Activated CD4-positive, alpha-beta T cell treated with anti-CD3 and anti-CD28 coated beads, Interleukin-2, amount 10 ng/mL, durations not matched to agents 7 days and 5 days (primary cell): ENCODE measurements at regions not wholly inside any gene's neighbourhood (a gene's known extent, or its start where the extent isn't known, plus 50 kb on each side); places are given as distances from the start of the nearest gene placed in this dataset.

Source experiments
- CTCF ChIA-PET: fragments of 350-600 bp; sonication (Branson Sonifier 250); formaldehyde crosslinking; loops from one replicate; lab custom pipeline; 2021; ENCODE audit warnings: antibody characterized with exemption; lab: Charles Lee
- POLR2A ChIA-PET: fragments of 350-600 bp; sonication (Branson Sonifier 250); formaldehyde crosslinking; loops from one replicate; lab custom pipeline; 2021; ENCODE audit warnings: antibody characterized with exemption; lab: Charles Lee
- DNase-seq: peaks from one replicate; pipeline ENCODE4 v3.0.0-alpha.2; 2020
- H3K27ac Mint-ChIP-seq: one replicate; pipeline ENCODE4 v1.8.0; 2021; ENCODE audit warnings: mild to moderate bottlenecking, moderate library complexity, mixed read lengths
- H3K27me3 Mint-ChIP-seq: one replicate; pipeline ENCODE4 v1.8.0; 2021; ENCODE audit warnings: mixed read lengths
- H3K36me3 Mint-ChIP-seq: one replicate; pipeline ENCODE4 v1.8.0; 2021; ENCODE audit warnings: low read depth, mixed read lengths
- H3K4me1 Mint-ChIP-seq: one replicate; pipeline ENCODE4 v1.8.0; 2021; ENCODE audit warnings: mixed read lengths
- H3K4me3 Mint-ChIP-seq: one replicate; pipeline ENCODE4 v1.8.0; 2021; ENCODE audit warnings: mild to moderate bottlenecking, moderate library complexity, mixed read lengths
- H3K9me3 Mint-ChIP-seq: one replicate; pipeline ENCODE4 v1.8.0; 2021; ENCODE audit warnings: mixed read lengths

- Mint-ChIP-seq H3K4me1 (no peaks in the 10 kb centered on the region), H3K4me3 (no peak overlapping the region), H3K27me3 (no peaks in the 10 kb centered on the region), H3K27ac (no peak overlapping the region), H3K9me3 (no peaks in the 10 kb centered on the region), H3K36me3 (no peaks in the 10 kb centered on the region)
- POLR2A ChIA-PET = no interaction called here
- CTCF ChIA-PET = no interaction called here
- DNase-seq = no peak
Measured at GRCh38 chr18:77785415-77785975, 535.8 kb downstream of the GALR1 start.

DNA sequence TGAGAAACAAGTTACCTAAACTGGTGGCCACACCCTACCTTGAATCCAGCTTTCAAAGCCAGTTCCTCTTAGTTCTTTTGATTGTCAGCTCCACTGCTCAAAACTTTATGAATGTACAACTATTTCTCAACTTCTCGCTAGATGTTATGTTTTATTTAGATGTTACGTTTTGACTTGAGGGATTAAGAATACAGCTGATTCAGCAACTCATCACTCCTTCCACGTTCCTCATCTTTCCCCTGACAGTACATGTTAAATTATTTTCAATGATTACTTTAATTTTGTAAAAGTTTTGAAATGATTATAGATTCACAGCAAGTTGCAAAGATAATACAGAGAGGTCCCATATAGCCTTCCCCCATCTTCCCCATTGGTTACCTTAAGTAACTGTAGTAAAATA, 553.4 kb downstream of the GALR1 start:
- no peaks in the 10 kb centered on the region for H3K9me3 Mint-ChIP-seq
- H3K4me1 Mint-ChIP-seq = no peaks in the 10 kb centered on the region
- ChIA-PET POLR2A (no interaction called here), CTCF (no interaction called here)
- no peak overlapping the region for H3K4me3 Mint-ChIP-seq
- H3K36me3 Mint-ChIP-seq = no peaks in the 10 kb centered on the region
- H3K27me3 Mint-ChIP-seq = no peaks in the 10 kb centered on the region
- no peak overlapping the region for H3K27ac Mint-ChIP-seq
- no peak for DNase-seq

DNA sequence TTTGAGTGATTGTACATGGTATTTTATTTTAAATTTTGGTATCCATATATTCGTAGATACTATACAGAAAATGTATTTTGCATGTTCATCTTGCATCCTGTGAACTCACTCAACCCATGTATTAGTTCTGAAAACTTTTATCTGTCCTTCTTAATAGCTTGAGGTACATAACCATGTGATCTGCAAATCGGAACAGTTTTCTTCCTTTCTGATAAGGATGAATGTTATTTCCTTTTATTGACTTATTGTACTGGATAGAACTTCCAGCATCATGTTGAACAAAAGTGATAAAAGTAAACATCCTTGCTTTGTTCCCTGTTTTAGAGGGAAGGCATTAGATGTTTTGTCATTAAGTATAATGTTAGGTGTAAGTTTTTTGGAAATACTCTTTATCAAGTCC, 554.7 kb downstream of the GALR1 start:
- Mint-ChIP-seq H3K4me1 (no peaks in the 10 kb centered on the region), H3K27ac (no peak overlapping the region), H3K36me3 (no peaks in the 10 kb centered on the region), H3K4me3 (no peak overlapping the region), H3K27me3 (no peaks in the 10 kb centered on the region), H3K9me3 (no peaks in the 10 kb centered on the region)
- POLR2A ChIA-PET = no interaction called here
- CTCF ChIA-PET = no interaction called here
- no peak for DNase-seq

- H3K27me3 Mint-ChIP-seq = no peaks in the 10 kb centered on the region
- H3K4me1 Mint-ChIP-seq = no peaks in the 10 kb centered on the region
- no peak for DNase-seq
Measured at GRCh38 chr18:77807650-77808049, 558.0 kb downstream of the GALR1 start.

GRCh38 chr18:77811503-77811902, 561.9 kb downstream of the GALR1 start:
- Mint-ChIP-seq H3K9me3 (no peaks in the 10 kb centered on the region), H3K4me3 (no peak overlapping the region), H3K36me3 (no peaks in the 10 kb centered on the region), H3K4me1 (no peaks in the 10 kb centered on the region), H3K27ac (no peak overlapping the region), H3K27me3 (no peaks in the 10 kb centered on the region)
- no peak for DNase-seq
- ChIA-PET POLR2A (no interaction called here), CTCF (no interaction called here)

More at GRCh38 chr18:77807650-77808049, 558.0 kb downstream of the GALR1 start:
- ChIA-PET CTCF (no interaction called here), POLR2A (no interaction called here)
- Mint-ChIP-seq H3K4me3 (no peak overlapping the region), H3K9me3 (no peaks in the 10 kb centered on the region), H3K27ac (no peak overlapping the region), H3K36me3 (no peaks in the 10 kb centered on the region)

- Mint-ChIP-seq H3K27ac (no peak overlapping the region), H3K4me1 (no peaks in the 10 kb centered on the region), H3K36me3 (no peaks in the 10 kb centered on the region), H3K9me3 (peaks cover 3% of the 10 kb centered on the region), H3K27me3 (no peaks in the 10 kb centered on the region), H3K4me3 (no peak overlapping the region)
- POLR2A ChIA-PET = no interaction called here
- CTCF ChIA-PET = no interaction called here
- no peak for DNase-seq
Measured at GRCh38 chr18:77815666-77816338, 566.2 kb downstream of the GALR1 start.

GRCh38 chr18:77818328-77818727, 568.7 kb downstream of the GALR1 start:
- no peaks in the 10 kb centered on the region for H3K4me1 Mint-ChIP-seq
- ChIA-PET CTCF (no interaction called here), POLR2A (no interaction called here)
- H3K36me3 Mint-ChIP-seq = no peaks in the 10 kb centered on the region
- H3K27me3 Mint-ChIP-seq = no peaks in the 10 kb centered on the region
- no peak for DNase-seq
- H3K4me3 Mint-ChIP-seq = no peak overlapping the region
- no peak overlapping the region for H3K27ac Mint-ChIP-seq
- H3K9me3 Mint-ChIP-seq = peaks cover 3% of the 10 kb centered on the region

GRCh38 chr18:77820472-77820871, 570.8 kb downstream of the GALR1 start:
- Mint-ChIP-seq H3K27ac (no peak overlapping the region), H3K27me3 (no peaks in the 10 kb centered on the region), H3K9me3 (peaks cover 3% of the 10 kb centered on the region), H3K4me3 (no peak overlapping the region), H3K36me3 (no peaks in the 10 kb centered on the region), H3K4me1 (no peaks in the 10 kb centered on the region)
- DNase-seq = no peak
- POLR2A ChIA-PET = no interaction called here
- CTCF ChIA-PET = no interaction called here

GRCh38 chr18:77821892-77822291, 572.2 kb downstream of the GALR1 start:
- Mint-ChIP-seq H3K9me3 (peaks cover 3% of the 10 kb centered on the region), H3K27me3 (no peaks in the 10 kb centered on the region), H3K36me3 (no peaks in the 10 kb centered on the region), H3K4me3 (no peak overlapping the region), H3K4me1 (no peaks in the 10 kb centered on the region), H3K27ac (no peak overlapping the region)
- no peak for DNase-seq
- ChIA-PET POLR2A (no interaction called here), CTCF (no interaction called here)

DNA sequence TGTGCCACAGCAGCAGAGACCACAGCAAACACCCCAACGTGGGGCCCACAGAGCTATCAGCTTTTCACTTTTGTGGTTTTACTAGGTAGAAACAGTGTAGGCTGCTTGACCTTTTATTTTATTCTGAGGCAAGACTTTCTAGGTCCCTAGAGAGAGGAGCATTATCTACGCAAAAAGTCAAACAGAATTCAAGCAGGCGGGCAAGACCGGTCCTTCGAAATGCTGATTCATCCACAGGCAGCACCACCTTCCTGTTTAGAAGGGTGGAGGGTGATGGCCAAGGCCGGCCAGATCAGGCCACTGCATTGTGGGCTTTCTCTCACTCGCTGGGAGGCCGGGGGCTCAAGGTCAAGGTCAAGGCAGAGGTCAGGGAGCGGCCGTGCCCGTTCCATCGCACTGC, 573.0 kb downstream of the GALR1 start:
- Mint-ChIP-seq H3K36me3 (no peaks in the 10 kb centered on the region), H3K4me1 (no peaks in the 10 kb centered on the region), H3K27ac (no peak overlapping the region), H3K4me3 (no peak overlapping the region), H3K27me3 (no peaks in the 10 kb centered on the region), H3K9me3 (peaks cover 3% of the 10 kb centered on the region)
- POLR2A ChIA-PET = no interaction called here
- CTCF ChIA-PET = no interaction called here
- no peak for DNase-seq

GRCh38 chr18:77833807-77834206, 584.2 kb downstream of the GALR1 start:
- Mint-ChIP-seq H3K27ac (no peak overlapping the region), H3K4me3 (no peak overlapping the region)
- DNase-seq = no peak

GRCh38 chr18:77851802-77852201, 602.2 kb downstream of the GALR1 start:
- no peaks in the 10 kb centered on the region for H3K36me3 Mint-ChIP-seq
- H3K4me1 Mint-ChIP-seq = no peaks in the 10 kb centered on the region
- DNase-seq = no peak
- H3K27ac Mint-ChIP-seq = no peak overlapping the region
- H3K27me3 Mint-ChIP-seq = peaks cover 4% of the 10 kb centered on the region
- POLR2A ChIA-PET = no interaction called here
- no peak overlapping the region for H3K4me3 Mint-ChIP-seq
- CTCF ChIA-PET = no interaction called here
- no peaks in the 10 kb centered on the region for H3K9me3 Mint-ChIP-seq

More at GRCh38 chr18:77833807-77834206, 584.2 kb downstream of the GALR1 start:
- CTCF ChIA-PET = no interaction called here
- Mint-ChIP-seq H3K36me3 (no peaks in the 10 kb centered on the region), H3K9me3 (no peaks in the 10 kb centered on the region), H3K4me1 (no peaks in the 10 kb centered on the region), H3K27me3 (peaks cover 3% of the 10 kb centered on the region)
- POLR2A ChIA-PET = no interaction called here

DNA sequence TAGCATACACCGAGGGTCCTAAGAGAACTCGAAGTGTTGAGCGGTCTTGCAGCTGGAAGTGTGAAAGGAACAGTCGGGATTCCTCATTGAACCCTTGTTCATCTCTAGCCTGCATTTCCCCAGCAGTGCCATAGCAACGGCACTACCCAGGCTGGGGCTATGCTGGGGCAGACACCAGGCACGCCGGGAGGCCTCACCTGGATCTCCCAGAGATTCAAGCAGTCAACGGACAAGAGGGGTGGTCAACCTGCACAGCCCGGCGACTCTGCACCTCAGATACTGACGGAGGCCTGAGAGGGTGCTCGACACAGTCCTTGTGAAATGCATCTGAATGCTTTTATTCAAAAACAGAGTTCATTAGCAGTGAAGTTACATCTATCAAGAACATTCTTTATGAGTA, 604.2 kb downstream of the GALR1 start:
- CTCF ChIA-PET = no interaction called here
- no peak overlapping the region for H3K27ac Mint-ChIP-seq
- peaks cover 4% of the 10 kb centered on the region for H3K27me3 Mint-ChIP-seq
- no peak overlapping the region for H3K4me3 Mint-ChIP-seq
- H3K9me3 Mint-ChIP-seq = no peaks in the 10 kb centered on the region
- no peak for DNase-seq
- H3K36me3 Mint-ChIP-seq = no peaks in the 10 kb centered on the region
- H3K4me1 Mint-ChIP-seq = no peaks in the 10 kb centered on the region
- POLR2A ChIA-PET = no interaction called here
